GM19438 (cell line): ENCODE measurements at regions not wholly inside any gene's neighbourhood (a gene's known extent, or its start where the extent isn't known, plus 50 kb on each side); places are given as distances from the start of the nearest gene placed in this dataset.
"Not testable (repeated sequence)": the region's sequence is repeated elsewhere in the genome, so short reads cannot be mapped to it uniquely, and the experiment has no call there.

Experiments
- ATAC-seq: cut with Tn5 transposase; IDR thresholded peaks from one replicate; pipeline ENCODE4 v1.9.1; 2021; ENCODE audit warnings: low read depth; ENCODE audit not compliant: unreplicated experiment

DNA sequence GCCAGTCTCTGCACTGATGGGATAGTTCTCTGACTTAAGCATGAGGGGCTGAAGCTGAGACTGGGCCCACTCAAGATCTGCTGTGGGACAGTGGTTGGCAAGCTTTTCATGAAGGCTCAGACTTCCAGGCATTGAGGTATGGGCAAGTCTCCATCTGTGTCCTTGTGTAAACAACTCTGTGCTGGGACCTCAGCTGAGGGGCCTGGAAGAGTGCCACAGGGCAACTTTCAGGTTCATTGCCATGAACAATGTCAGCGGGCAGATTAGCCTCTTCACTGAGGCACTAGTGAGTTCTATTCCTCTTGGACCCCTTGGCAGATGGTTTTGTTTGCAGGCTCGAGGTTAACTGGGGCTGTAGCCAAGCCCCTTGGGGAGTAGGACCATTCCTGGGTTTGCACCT lies 127.1 kb downstream of the MRPS30 start:
- no peak for ATAC-seq

DNA sequence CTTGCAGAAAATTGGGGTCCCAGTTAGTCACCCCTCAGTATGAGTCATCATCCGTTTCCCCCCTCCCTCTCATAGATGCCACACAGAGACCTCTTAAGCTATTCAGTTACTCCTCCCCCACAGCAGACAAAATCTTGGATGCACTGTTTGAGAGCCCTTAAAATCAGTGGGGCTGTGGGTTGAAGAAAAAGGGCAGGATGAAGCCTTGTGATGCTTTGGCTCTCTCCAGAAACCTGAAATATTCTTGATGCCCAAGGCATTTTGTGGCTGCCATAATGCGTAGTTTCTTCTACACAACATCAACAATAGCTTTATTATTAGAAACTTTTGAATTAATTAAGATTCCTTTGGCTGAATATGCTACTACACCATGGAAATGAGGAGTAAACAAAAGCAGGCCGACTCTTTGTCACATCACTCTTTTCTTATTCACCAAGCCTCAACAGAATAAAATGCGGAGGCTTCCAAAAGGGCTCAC lies 133.8 kb downstream of the MRPS30 start:
- ATAC-seq, result no peak

DNA sequence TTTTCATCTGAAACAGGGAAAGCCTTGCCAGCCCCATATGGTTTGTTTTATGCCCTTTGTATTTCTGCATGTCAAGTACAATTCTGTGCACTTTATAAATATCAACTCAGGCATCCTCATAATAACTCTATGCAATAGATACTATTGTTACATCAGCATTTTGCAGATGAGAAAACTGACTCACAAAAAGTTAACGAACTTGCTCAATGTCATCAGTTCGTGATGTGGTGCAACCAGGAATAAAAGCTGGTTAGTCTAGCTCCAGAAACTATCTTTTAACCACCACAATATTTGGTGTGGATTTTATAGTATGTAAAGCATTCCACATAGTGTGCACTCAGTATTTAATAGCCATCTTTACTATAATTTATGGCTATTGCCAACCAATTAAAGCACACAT lies 134.9 kb downstream of the MRPS30 start:
- ATAC-seq, result no peak

DNA sequence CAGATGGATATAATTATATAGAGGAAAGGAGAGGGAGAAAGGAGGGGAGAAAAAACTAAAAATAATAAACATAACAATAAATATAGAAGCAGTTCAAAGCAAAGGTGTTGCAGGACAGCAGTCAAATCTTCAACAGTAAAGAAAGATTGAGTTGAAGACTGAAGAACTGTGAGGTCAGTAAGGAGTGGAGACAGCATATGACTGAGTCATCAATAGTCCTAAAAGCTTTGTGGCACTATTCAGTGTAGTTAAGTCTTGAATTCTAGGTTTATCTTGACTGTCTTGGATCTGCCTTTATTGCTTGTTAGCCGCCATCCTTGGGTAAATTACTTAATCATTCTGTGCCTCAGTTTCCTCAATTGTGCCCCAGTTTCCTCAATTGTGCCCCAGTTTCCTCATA lies 137.0 kb downstream of the MRPS30 start:
- no peak for ATAC-seq

DNA sequence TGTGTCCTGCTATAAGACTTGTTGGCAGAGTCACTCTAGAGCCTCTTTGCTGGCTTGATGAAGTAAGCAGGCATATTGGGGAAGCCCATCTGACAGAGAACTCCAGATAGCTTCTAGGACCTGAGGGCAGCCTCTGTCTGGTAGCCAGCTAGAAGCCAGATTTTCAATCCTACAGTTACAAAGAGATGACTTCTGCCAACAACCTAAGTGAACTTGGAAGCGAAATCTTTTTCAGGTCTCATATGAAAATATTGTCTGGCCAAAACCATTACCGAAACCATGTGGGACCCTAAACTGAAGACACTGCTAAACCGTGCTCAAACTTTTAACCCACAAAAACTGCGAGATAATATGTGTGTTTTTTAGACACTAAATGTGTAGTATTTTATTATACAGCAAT lies 140.9 kb downstream of the MRPS30 start:
- ATAC-seq, result no peak

DNA sequence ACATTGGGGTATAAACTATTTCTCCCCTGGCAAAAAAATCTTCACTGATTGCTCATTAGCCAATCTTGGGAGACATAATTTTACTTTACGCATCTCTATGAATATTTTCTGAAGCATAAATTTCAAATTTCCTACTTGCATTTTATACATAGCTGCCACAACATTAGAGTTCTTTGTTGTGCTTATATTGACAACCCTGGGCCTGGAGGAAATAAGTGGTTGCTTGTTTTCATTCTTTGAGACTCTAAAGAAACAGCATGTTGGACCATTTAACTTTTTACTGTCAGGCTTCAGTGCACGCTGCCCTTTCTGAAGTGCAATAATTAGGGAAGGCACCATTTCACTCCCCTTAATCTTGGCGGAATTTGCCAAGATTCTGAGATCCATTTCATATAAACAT lies 142.6 kb downstream of the MRPS30 start:
- no peak for ATAC-seq

DNA sequence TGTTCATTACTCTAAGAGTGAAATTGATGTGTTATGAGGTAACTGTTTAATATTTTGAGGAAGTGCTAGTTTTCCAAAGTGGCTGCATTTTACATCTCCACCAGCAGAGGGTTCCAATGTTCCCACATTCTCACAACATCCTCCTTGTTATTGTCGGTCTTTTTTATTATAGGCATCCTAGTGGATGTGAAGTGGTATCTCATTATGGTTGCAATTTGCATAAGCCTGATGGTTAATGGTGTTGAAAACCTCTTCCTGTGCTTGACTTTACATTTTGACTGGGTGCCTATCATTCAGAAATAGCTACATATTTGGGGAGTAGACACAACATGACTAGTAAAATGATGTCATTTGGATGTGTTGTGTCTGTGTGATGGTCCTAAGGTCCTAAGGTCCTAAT lies 143.6 kb downstream of the MRPS30 start:
- ATAC-seq, result peak; percentile 90

DNA sequence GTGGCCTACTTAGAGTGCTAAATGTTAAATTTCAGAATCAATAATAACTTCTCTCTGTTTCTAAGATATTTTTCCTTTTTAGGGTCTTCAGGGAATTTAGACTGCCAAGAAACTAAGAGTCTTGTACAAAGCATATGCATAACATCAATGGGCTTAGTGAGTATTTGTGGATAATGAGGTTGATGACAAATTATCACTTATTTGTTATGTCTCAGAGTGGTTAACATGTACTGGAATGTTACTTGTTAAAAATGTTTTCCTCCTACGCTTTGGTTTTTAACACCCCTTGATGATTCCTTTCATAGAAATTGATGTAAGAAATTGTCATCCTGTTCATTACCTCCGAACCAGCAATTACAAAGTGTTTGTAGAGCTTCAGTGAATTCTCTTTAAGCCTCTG lies 144.3 kb downstream of the MRPS30 start:
- ATAC-seq, result no peak

DNA sequence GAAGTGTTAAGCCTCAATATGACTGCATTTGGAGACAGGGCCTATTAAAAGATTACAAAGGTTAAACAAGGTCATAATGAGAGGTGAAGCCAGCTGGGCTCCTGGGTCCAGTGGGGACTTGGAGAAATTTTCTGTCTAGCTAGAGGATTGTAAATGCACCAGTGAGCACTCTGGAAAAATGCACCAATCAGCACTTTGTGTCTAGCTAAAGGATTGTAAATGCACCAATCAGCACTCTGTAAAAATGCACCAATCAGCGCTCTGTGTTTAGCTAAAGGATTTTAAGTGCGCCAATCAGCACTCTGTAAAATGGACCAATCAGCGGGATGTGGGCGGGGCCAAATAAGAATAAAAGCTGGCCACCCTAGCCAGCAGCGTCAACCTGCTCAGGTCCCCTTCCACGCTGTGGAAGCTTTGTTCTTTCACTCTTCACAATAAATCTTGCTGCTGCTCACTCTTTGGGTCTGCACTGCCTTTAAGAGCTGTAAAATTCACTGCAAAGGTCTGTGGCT lies 150.3 kb downstream of the MRPS30 start:
- not testable (repeated sequence) for ATAC-seq

DNA sequence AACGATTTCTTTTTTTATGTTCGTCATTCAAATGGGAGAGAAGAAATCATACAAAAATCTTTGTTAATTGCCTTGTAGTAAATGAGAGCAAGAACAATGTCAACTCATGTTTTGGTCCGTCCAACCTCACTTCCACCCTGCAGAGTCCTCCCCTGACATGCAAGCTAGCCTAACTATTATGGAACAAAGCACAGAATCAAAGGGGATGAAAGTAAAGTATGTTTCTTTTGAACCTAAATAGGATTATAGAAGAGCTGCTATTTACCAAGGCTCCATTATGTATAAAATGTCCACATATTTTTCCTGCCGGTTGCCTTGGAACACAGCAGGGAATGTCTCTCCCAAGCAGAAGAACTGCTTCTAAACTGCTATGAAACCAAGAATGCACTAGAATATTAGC lies 161.1 kb downstream of the MRPS30 start:
- no peak for ATAC-seq

DNA sequence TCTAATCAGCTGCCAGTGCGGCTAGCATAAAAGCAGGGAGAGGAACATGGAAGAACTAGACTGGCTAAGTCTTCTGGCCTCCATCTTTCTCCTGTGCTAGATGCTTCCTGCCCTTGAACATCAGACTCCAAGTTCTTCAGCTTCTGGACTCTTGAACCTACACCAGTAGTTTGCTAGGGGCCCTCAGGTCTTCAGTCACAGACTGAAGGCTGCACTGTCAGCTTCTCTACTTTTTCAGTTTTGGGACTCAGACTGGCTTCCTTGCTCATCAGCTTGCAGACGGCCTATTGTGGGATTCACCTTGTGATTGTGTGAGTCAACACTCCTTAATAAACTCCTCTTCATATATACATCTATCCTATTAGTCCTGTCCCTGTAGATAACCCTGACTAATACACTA lies 162.2 kb downstream of the MRPS30 start:
- ATAC-seq, result not testable (repeated sequence)

DNA sequence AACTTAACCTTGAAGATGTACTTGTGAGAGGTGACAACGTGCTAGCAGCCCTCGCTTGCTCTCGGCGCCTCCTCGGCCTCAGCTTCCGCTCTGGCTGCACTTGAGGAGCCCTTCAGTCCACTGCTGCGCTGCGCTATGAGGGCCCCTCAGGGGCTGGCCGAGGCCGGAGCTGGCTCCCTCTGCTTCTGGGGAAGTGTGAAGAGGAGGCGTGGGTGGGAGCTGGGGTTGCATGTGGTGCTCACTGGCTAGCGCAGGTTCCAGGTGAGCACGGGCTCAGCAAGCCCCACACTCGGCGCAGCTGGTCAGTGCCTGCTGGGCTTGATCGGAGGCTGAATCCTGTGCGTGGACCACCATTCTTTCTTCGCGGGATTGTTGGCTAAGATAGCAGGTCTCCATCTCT lies 166.1 kb downstream of the MRPS30 start:
- ATAC-seq, result no peak

DNA sequence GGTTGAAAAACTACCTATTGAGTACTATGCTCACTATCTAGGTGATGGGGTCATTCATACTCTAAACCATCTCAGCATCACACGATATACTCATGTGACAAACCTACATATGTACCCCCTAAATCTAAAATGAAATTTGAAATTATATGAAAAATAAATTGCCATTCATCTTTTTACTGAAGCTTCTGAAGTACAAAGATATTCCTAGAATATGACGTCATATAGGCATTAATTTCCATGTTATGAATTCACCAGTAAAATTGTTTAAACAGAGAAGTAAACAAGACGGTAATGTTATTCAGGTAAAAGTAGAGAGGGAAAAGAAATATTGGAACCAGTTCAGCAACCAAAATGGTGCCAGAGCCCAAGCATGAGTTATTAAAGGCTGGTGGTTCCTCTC lies 173.0 kb downstream of the MRPS30 start:
- no peak for ATAC-seq

DNA sequence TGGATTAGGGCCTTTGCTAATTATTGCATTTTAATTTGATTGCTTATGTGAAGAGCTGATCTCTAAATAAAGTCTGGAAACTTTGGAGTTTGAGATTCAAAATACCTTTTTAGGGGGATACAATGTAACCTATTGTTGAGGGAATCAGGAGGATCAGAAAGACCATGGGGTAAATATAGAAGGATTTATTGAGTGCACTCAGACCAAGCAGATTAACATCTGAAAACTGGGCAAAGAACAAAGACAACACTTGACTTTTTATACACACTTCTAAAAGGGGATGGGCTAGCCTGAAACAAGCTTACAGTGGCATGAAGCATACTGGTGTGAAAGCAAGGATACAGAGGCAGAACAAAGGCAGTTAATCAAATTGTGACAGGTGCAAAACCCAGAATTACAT lies 174.3 kb downstream of the MRPS30 start:
- ATAC-seq, result no peak

DNA sequence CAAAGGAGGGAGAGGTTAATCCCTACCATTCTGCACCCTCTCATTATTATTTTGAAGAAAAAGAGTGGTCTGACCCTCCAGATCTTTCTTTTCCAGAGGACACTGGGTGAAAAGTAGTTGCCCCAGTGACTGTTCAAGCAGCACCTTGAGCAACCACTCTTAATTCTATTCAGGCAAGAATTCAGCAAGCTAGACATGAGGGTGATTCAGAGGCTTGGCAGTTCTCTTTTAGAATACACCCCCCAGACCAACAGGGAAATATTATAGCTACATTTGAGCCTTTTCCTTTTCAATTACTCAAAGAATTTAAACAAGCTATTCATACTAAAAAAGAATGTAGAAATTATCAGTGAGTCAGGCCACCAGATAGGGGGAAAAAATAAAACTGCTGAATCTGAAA lies 178.3 kb downstream of the MRPS30 start:
- no peak for ATAC-seq

DNA sequence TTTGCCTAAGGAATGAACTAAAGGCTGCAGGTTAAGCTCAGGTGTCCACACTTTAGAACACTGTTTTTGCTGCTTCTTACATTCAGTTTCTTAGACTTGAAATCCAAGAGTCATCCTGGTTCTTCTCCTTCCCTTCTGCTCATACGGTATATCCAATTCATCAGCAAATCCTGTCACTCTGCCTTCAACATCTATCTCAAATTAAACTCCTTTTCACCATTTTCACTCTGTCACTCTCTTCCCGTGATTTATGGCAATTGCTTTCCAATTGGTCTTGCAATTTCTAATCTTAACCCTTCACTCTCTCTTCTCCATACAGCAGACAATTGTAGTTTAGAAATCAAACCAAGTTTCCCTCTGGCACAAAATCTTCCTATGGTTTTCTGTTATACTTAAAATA lies 182.9 kb downstream of the MRPS30 start:
- ATAC-seq, result no peak

DNA sequence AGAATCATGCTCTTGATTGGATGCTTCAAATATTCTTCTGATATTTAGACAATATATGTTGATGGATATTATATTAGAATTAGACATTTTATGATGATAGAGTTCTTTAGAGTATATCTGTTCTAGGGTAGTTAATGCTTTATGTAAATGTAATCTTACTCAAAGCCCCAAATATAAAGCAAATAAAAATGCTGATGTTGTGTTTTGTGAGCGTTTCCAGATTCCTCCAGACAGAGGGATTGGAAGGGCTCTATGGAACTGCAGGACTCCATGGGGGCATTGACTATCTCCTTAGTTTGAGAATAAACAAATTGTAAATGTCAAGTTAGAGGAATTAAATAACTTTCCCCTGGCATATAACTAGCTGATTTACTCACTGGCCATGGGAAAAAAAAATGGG lies 184.5 kb downstream of the MRPS30 start:
- no peak for ATAC-seq

DNA sequence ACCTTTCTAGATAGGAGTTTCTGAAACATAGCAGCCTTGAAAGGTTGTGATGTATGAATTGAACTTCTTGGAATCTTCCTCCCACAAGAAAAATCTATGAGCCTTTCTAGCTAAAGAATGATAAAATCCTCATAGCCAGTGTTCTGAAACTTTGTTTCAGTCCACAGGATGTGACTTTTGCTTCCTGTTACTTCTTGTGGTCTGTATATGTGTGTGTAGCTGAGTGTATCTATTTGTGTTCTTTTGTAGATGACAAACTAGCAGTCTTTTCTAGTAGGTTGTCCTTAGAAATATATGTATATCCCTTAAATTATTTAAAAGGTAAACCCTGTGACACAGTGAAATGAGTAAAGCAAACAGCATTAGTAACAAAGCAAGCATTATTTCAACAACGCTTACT lies 188.8 kb downstream of the MRPS30 start:
- ATAC-seq, result no peak

DNA sequence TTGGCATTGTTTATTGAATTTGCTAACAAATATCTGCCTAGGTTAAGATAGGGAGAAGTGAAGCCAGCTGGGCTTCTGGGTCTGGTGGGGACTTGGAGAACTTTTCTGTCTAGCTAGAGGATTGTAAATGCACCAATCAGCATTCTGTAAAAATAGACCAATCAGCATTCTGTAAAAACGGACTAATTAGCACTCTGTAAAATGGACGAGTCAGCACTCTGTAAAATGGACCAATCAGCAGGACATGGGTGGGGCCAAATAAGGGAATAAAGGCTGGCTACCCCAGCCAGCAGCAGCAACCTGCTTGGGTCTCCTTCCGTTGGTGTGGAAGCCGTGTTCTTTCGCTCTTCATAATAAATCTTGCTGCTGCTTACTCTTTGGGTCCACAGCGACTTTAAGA lies 198.4 kb downstream of the MRPS30 start:
- ATAC-seq, result not testable (repeated sequence)

DNA sequence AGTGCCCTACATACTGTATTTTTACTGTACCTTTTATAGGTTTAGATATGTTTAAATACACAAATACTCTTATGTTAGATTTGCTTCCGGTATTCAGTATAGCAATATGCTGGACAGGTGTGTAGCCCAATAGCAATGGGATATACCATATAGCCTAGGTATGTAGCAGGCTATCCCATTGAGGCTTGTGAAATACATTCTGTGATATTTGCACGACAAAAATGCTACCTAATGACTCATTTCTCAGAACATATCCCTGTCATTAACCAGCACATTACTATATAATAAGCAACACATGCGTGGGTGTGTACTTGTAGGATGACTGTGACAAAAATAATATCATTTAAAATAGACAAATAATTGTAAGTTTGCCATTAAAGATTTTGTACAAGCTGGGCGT lies 208.8 kb downstream of the MRPS30 start:
- no peak for ATAC-seq

DNA sequence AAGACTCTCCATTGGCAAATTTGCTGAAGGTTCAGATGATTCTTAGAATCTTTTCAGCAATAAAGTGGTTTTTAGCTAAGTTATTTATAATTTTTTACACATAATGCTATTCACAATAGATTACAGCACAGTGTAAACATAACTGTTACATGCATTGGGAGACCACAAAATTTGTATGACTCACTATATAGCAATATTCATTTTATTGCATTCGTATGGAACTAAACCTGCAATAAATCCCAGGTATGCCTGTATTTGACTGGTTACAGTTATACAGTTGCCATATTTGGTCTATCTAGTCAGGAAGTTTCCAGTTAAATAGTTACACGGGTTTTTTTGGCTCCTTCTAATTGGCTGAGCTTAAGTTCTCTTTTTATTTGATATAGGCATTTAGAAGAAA lies 220.8 kb downstream of the MRPS30 start:
- no peak for ATAC-seq

DNA sequence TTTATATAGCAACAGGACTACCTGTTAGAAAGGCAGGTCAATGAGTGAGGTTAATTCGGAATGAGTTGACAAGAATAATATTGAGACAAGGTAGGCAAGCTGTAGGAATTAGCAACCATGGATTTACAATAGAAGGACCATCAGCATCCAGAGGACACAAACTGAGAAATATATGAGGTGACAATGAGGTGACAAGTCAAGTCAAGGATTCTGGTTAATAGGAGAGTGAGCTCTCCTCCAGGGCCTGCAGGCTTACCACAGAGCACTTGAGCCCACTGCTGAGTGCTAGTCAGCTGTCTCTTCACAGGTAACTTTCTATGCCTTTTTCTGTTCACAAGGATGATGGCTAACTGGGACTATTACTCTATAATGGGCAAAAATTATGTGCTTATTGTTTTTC lies 227.2 kb downstream of the MRPS30 start:
- ATAC-seq, result no peak

DNA sequence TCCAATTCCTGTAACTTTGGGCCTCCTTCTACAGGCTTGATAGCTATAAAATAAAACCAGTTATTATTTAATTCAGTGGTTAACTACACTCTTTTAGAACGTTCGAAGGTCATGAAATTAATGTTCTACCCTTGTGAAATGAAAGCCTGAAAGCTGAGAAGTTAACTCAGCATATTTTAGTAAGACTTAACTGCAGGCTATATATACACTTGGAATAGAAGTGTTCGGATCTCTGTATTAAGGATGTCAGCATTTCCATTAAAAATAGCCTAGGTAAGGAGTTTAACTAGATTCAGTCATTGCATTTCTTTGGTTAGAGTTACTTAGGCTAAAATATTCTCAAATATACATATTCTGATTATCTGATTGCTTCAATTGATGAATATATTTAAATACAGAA lies 229.2 kb downstream of the MRPS30 start:
- ATAC-seq, result no peak
